HG03558 (cell line): ENCODE measurements at regions not wholly inside any gene's neighbourhood (a gene's known extent, or its start where the extent isn't known, plus 50 kb on each side); places are given as distances from the start of the nearest gene placed in this dataset.
"Not testable (repeated sequence)": the region's sequence is repeated elsewhere in the genome, so short reads cannot be mapped to it uniquely, and the experiment has no call there.

Experiments used
- ATAC-seq: cut with Tn5 transposase; IDR thresholded peaks from one replicate; pipeline ENCODE4 v1.9.1; 2021; ENCODE audit warnings: moderate number of reproducible peaks; ENCODE audit not compliant: unreplicated experiment; ENCODE audit errors: extremely low read depth

DNA sequence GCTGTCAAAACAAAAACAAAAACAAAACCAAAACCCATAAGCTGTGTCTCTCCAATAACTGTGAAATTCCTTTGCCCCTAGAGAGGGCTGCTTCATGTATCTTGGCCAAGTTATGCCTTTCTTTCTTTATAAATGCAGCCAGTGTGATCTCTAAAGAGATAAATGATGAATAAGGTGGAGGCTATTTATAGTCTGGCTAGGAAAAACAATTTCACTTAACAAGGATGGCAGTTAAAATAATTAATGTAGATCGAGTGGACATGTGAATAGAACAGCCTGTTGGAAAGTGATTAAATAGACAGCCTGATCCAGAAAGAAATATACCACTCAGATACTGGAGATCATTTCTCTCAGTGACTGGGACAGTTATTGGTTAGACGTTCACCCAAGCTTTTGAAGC, 1666.9 kb upstream of the CELF4 start:
- no peak for ATAC-seq

DNA sequence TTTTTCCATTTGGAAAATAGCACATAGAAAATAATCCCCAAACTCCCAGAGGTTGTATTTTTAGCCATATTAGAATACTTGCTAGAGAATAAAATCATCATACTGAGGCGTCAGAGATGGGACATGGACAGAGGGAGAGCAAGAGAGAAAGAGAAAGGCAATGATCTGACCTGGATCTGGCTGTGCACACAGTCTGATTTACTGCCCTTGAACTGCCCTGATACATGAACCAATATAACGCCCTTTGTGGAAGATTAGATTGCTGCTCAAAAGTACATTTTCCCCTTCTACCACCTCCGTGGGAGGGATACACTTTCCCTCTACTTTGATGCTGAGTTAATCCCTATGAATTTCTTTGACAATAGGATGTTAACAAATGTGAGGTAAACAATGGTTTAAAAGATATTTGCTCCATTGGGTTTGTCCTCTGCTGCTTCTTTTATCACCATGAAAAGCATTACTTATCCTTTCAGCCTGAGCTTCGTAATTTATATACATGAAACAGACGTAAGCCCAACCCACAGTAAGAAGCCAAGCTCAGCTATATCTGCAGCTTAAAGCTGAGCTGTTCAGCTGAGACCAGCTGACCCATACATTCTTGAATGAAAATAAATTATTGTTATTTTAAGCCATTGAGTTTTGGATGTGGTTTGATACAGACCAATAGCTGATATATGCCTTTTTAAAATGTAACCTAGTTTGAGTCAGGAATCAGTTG, 1664.6 kb upstream of the CELF4 start:
- ATAC-seq = no peak

DNA sequence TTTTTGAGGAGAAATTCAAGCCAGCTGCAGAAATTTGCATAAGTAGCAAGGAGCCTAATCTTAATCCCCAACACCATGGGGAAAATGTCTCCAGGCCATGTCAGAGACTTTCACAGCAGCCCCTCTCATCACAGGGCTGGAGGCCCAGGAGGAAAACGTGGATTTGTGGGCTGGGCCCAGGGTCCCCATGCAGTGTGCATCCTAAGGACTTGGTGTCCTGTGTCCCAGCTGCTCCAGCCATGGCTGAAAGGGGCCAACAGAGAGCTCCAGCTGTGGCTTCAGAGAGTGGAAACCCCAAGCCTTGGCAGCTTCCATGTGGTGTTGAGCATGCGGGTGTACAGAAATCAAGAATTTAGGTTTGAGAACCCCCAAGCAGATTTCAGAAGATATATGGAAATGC, 1662.2 kb upstream of the CELF4 start:
- ATAC-seq = not testable (repeated sequence)

DNA sequence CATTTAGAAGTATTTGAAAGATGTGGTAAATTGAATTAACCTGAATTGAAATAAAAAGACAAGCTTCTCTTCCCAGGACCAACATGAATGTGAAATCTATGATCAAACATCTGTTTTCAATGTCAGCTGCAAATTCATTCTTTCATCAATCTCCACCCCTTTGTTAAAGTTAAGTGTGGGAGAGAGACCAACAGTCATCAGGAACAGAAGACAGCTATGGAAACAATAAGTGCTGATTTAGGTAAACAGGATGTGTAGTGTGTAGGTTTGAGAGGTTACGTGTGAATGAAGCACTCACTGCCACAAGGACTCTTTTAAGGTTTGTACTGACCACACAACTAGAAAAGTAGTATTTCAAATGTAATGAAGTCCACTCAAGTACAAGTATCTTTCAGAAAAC, 1659.8 kb upstream of the CELF4 start:
- no peak for ATAC-seq

DNA sequence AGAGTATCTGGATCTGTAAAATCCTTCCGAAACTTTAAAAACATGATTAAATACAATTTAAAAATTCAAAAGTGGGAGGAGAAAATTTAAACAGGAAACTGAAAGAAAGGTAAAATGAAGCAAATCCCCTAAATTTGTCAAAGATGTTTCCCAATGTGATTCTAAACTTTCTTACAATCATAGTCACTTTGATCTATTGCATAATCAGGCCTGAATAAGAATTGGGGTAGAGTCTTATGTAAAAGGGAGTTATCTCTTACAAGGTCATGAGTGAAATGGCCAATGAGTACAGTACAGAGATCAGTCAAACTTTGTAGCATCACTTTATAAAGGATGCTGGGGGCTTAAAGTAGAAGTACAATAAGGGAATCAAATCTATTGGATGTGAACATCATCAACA, 1657.7 kb upstream of the CELF4 start:
- no peak for ATAC-seq

DNA sequence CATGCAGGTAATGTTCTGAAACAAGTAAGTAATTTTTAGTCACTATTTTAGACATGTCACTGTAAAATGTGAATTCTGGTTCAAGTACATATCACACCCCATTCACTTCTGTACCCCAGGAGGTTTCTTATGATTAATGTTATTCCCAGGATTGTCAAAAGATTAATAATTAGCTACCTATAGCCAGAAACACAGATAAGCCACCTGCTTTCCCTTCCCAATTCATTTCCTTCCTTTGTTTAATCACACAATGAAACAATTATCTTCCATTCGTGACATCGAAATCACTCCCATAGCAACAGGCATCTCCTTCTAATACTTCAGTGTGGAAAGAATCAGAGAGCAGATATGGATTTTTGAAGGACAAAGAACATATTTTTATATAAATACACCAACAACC, 1650.3 kb upstream of the CELF4 start:
- ATAC-seq = no peak

DNA sequence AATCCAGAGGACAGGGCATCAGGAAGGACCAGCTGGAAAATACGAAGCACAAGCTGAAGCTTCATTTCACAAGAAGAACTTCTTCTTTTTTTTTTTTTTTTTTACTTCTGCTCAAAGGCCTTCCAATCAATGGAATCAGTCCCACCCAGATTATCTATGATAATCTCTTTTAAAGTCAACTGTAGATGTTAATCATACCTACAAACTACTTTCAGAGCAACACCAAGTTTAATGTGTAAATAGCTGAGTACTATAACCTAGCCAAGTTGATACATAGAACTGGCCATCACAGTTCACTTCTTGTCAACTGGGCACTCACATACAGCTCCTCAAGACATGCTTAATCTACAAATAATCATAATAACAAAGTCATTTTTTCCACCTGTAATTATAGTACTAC, 1645.9 kb upstream of the CELF4 start:
- no peak for ATAC-seq

DNA sequence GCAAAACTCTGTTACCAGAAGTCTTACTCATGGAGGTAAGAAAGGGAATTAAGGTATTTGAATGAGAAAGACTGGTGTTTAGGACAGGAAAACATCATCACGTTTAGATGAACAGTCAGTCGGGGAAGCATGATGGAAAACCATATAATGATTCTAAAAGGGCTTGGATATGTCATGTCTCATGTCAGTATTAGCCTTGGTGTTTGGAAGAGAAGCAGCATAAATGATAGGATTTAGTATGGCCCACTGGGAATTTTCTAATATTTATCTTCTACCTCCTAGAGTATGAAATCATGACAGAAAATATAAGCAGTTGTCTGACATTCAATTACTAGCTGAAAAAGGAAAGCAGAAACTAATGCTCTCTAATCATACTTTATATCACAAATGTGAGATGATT, 1643.6 kb upstream of the CELF4 start:
- ATAC-seq = no peak

DNA sequence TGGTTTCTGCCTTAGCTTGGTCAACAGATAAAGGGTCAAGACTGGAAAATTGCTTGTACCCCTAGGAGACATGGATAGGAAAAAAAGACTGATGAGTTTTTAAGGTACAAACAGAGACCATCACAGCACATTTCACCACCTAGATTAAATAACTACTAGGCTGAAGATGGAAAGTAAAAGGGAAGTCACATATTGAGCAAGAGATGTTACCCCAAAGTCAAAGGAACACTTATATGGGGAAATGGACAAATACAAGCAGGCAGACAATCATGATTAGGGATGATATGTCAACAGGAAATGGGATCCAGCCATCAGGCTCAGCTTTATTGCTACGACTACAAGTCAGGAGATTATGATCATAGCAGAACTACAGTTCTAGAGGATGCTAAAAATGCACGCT, 1643.1 kb upstream of the CELF4 start:
- ATAC-seq = no peak

DNA sequence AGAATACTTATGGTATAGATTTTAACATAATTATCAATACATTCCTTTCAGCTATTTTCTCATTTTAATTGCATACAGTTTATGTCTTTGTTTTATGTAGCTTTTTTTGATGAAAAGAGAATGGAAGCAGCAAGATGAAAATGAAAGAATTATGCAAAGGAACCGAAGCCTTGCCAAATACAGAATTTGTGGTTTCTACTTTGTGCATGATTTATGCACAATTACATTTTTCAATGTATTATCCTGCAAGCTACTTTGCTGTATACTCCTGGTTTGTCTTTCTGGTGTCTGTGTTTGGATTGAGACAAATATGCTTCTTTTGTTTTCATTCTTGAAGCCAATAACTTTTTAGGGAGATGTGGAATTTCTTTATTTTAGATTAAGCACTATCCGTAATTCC, 1642.6 kb upstream of the CELF4 start:
- no peak for ATAC-seq

DNA sequence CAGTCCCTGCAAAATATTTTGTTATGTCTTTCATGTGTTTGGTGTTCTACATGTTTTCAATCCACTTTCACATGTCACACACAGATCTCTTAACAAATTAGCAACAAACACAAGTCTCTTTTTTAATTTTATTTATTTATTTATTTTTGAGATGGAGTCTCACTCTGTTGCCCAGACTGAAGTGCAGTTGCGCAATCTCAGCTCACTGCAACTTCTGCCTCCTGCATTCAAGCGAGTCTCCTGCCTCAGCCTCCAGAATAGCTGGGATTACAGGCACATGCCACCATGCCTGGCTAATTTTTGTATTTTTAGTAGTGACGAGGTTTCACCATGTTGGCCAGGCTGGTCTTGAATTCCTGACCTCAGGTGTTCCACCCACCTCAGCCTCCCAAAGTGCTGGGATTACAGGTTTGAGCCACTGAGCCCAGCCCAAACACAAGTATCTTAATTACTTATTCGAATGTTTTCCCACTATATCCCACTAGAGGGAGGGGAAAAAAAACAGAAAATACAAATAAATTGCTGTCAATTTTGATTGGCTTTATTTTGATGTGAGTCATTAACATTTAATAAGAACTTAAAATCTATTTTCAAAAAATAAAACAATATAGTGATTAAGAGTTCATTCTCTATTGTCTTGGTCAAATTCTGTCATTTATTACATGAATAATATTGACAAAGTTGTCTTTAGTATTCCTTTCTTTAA, 1641.0 kb upstream of the CELF4 start:
- not testable (repeated sequence) for ATAC-seq

DNA sequence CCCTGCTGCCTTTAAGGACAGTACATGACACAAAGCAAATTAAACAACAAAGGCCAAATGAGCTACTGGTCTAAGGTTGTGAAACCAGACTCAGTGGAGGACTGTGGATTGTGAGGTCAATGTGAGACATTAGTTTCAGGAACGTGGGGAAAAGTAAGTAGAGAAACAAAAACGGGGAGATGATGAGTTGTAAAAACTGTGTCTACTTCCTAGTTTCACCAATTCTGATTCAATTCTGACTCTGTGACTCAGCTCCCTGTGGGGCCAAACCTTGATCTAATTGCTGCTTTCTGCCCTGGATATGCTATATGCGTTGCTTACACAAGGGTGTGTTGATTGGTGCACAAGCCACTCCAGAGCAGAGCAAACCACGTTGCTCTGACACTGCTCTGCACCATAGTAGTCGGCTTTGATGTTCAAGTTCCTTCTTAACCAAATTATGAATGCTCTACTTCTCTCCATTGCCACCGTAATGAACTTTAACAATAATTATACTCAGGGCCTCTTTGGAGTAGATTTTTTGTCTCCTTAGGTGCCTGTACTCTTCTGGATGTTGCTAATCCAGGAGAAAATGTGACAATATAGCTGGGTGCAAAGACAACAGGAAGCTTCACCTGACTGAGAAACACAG, 1640.1 kb upstream of the CELF4 start:
- ATAC-seq = no peak

DNA sequence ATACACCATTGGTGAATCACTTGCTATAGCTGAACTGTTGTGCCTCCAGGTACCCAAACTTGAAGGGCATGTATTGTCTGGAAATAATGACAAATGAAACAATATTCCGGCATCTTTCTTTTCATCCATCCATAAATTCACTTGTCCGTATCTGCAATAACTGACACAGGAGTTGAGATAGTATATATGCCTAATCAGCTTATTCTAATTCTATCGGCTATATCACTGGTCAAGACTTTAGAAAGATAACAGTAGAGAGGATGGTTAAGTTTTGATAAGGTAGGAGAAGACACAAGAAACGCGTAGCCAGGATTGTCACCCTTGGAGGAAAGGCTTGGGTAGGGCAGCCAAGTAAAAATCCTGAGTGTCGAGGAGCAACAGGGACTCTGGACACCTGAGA, 1634.6 kb upstream of the CELF4 start:
- ATAC-seq = no peak

DNA sequence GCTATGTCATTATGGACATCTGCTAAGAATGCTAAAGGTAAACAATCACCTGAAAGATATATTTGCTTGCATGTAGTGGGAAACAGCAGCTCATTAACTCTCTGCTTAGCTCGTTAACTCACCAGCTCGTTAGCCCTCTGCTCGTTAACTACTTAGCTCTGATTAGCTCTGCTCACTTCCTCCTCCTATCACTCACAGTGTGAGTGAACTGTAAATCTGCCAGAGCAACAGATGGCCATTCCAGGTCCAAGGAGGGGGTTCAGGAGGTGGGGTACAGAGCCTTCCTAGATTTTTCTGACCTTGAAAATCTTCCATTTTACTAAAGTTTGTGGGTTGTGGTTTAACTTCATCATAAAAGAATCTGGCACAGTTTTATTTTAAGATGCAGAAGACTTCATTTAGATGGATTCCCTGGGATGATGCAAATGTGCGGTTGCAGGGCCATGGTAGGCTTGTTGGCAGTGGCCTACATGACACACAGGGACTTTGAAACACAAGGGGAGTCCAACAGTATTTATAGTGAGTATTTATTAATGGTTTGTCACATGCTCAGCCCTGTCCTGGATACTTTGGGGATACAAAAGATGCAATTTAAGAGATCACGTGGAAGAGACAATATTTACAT, 1633.7 kb upstream of the CELF4 start:
- no peak for ATAC-seq

DNA sequence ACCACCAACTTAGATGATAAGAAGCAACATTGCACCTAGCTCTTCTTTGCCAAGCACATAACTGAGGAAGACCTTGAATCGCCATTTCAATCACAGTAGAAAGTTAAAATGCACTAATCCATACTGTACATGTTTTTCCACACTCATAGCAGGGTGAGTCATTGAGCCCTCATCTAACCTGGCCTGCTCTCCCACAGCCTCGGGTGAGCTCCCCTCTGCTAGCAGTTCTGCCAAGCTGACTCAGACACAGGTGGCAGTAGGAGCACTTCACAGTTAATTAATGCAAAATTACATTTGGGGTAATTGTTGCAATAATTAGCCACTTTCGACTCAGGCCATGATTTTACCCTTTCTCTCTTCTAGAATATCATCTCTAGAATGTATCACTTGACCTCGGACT, 1632.8 kb upstream of the CELF4 start:
- no peak for ATAC-seq

DNA sequence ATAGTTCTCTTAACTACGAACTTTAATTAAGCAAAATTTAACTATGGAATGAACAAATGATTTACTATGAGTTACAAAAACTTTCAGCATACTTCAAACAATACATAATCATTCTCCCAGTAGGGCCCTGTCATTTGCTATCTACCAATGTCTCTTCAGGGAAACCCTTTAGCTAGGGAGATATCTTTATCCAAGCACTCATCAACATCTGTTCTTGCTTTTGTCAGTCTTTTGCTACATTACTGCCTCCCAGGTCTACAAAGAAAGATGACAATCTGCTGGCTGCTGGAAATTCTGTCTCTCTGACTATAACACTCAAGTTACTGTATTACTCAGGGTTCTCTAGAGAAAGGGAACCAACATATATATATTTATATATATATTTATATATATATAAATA, 1626.3 kb upstream of the CELF4 start:
- no peak for ATAC-seq

DNA sequence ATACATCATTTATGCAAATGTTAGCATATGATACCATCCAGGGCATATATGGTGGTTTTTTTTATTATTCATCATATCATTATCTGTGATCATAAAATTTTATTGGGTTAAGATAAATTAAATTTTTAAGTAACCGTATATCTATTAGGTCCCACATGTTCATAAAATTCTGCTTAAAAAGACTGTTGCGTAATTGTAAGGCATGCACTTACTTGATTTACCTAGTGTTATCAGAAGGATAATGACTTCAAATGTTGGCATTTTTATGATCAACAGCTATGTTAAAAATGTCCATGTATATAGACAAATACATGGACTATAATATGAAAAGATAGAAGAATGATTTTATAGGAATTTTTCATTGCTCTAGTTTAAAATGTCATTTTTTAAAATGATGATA, 1625.5 kb upstream of the CELF4 start:
- ATAC-seq = no peak

DNA sequence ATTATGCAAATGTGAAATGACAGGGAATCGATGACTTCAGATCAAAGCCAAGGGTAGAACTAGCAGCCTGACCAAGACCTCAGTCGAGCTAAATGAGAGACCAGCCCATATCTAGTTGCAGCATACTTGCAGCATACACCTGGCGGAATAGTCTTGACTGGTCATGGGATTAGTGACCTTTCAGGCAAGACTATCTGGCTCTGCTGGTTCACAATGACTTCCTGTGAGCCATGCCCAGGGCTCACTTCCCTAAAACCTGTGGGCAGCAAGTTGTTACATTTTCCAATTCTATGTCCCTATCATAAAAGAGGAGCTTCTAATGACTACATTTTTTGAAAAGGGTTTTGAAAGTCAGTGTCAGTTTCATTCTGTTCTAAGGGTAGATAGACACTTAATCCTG, 1624.9 kb upstream of the CELF4 start:
- no peak for ATAC-seq

DNA sequence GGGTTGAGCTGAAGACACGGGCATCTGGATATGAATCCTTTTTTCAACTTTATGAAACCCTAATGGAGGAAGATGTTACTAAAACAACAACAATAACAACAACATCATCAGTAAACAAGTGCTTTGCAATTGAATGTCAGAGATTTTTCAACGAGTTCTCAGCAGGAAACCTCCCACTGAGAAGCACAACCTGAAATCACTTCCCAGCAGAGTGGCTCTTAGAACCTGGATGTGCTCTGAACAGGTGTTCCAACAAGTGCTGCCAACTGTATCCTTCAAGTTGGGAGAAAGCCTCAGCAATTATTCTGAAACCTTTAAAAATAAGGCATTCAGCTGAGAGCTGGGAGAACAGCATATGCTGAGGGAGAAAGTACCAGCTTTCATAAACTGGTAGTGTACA, 1622.7 kb upstream of the CELF4 start:
- no peak for ATAC-seq

DNA sequence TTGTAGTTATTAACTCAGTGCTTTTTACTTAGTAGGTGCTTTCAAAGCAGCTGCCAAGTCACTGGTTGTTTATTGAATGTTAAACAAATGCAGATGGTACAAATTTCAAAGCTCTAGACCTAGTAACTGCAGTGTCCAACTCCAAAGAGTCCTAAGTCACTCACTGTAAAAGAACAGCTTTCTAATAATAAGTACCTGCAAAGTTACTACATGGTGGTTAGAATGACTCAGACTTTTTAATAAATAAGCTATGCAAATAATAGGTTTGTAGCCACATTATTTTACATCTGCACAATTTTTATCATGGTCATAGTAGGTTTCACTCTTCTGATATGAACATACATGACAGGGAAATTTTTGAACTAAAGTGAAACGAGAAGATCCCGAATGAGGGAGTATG, 1620.4 kb upstream of the CELF4 start:
- ATAC-seq = no peak

DNA sequence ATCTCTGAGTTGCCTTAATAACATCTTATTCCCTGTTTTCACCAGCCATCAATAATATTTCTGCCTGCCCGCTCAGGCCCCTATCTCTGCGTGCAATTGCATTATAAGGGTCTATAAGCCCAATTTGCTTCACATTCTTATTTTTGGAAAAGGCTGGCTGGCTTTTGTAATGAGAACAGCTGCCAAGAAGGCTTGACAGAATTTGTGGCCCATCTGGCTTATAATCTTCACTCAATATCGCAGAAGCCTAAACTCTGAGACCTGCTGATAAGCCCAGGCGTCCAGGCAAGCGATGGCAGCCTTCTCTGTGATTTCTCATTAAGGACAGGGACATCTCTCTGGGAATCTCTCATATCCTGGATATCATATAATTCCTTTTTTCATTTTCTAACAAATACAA, 1618.6 kb upstream of the CELF4 start:
- ATAC-seq = no peak
